Osteocyte (in vitro differentiated cells): ENCODE measurements at regions not wholly inside any gene's neighbourhood (a gene's known extent, or its start where the extent isn't known, plus 50 kb on each side); places are given as distances from the start of the nearest gene placed in this dataset.

Experiments
- DNase-seq: peaks from one replicate; pipeline ENCODE4 v3.0.0; 2021; ENCODE audit warnings: mixed read lengths; ENCODE audit not compliant: unreplicated experiment; ENCODE audit errors: extremely low spot score
- H3K27ac Mint-ChIP-seq: one replicate; pipeline ENCODE4 v1.8.0; 2021; ENCODE audit warnings: mild to moderate bottlenecking, mixed read lengths; ENCODE audit not compliant: unreplicated experiment
- H3K27me3 Mint-ChIP-seq: one replicate; pipeline ENCODE4 v1.8.0; 2021; ENCODE audit warnings: mixed read lengths; ENCODE audit not compliant: unreplicated experiment
- H3K36me3 Mint-ChIP-seq: one replicate; pipeline ENCODE4 v1.8.0; 2021; ENCODE audit warnings: mixed read lengths; ENCODE audit not compliant: unreplicated experiment
- H3K4me1 Mint-ChIP-seq: one replicate; pipeline ENCODE4 v1.8.0; 2021; ENCODE audit warnings: mixed read lengths; ENCODE audit not compliant: unreplicated experiment
- H3K4me3 Mint-ChIP-seq: one replicate; pipeline ENCODE4 v1.8.0; 2021; ENCODE audit warnings: mild to moderate bottlenecking, moderate library complexity, mixed read lengths; ENCODE audit not compliant: unreplicated experiment
- H3K9me3 Mint-ChIP-seq: one replicate; pipeline ENCODE4 v1.8.0; 2021; ENCODE audit warnings: mixed read lengths; ENCODE audit not compliant: unreplicated experiment
- TF ChIP-seq, protein P1 (sequence below): fragments of 200-600 bp; sonication (generic); IDR thresholded peaks from 2 replicates; pipeline ENCODE4 v1.5.0; 2021; ENCODE audit warnings: antibody characterized with exemption, mild to moderate bottlenecking, moderate library complexity

GRCh38 chr12:91551242-91551641 lies 368.6 kb upstream of the DCN start:
- H3K27me3 Mint-ChIP-seq, result peaks cover 2% of the 10 kb centered on the region
- H3K36me3 Mint-ChIP-seq, result no peaks in the 10 kb centered on the region
- TF ChIP-seq, protein P1, sequence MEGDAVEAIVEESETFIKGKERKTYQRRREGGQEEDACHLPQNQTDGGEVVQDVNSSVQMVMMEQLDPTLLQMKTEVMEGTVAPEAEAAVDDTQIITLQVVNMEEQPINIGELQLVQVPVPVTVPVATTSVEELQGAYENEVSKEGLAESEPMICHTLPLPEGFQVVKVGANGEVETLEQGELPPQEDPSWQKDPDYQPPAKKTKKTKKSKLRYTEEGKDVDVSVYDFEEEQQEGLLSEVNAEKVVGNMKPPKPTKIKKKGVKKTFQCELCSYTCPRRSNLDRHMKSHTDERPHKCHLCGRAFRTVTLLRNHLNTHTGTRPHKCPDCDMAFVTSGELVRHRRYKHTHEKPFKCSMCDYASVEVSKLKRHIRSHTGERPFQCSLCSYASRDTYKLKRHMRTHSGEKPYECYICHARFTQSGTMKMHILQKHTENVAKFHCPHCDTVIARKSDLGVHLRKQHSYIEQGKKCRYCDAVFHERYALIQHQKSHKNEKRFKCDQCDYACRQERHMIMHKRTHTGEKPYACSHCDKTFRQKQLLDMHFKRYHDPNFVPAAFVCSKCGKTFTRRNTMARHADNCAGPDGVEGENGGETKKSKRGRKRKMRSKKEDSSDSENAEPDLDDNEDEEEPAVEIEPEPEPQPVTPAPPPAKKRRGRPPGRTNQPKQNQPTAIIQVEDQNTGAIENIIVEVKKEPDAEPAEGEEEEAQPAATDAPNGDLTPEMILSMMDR, result no peak

GRCh38 chr12:91542666-91543065 lies 360.0 kb upstream of the DCN start:
- Mint-ChIP-seq H3K9me3 (peaks cover 19% of the 10 kb centered on the region), H3K4me3 (no peak overlapping the region), H3K27me3 (no peaks in the 10 kb centered on the region), H3K27ac (no peak overlapping the region), H3K4me1 (no peaks in the 10 kb centered on the region), H3K36me3 (no peaks in the 10 kb centered on the region)
- TF ChIP-seq, protein P1, result no peak
- no peak for DNase-seq

More at GRCh38 chr12:91551242-91551641, 368.6 kb upstream of the DCN start:
- H3K9me3 Mint-ChIP-seq, result peaks cover 22% of the 10 kb centered on the region
- H3K4me1 Mint-ChIP-seq, result no peaks in the 10 kb centered on the region
- no peak overlapping the region for H3K27ac Mint-ChIP-seq
- H3K4me3 Mint-ChIP-seq, result no peak overlapping the region
- no peak for DNase-seq

DNA sequence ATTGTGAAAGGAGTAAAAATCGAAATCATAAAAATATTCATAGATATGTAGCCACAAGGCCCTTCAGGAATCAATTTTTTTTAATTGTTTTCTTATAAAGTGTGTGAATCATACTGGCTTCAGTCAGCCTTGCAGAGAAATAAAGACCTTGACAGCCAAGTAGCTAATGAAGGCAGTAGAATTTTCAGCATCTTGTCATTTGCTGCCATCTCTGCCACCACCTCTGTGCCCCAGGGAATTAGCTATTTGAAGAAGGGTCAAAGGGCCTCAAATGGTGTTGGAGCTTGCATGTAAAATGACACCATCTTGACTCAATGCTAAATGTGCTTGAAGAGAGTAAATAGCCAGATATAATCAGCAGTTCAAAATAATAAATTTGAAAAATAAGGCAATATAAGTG lies 359.4 kb upstream of the DCN start:
- H3K9me3 Mint-ChIP-seq, result peaks cover 14% of the 10 kb centered on the region
- H3K36me3 Mint-ChIP-seq, result no peaks in the 10 kb centered on the region
- TF ChIP-seq, protein P1, result no peak
- no peak overlapping the region for H3K4me3 Mint-ChIP-seq
- H3K4me1 Mint-ChIP-seq, result no peaks in the 10 kb centered on the region
- no peak for DNase-seq
- no peak overlapping the region for H3K27ac Mint-ChIP-seq
- no peaks in the 10 kb centered on the region for H3K27me3 Mint-ChIP-seq

GRCh38 chr12:91538418-91538817 lies 355.8 kb upstream of the DCN start:
- H3K27me3 Mint-ChIP-seq, result no peaks in the 10 kb centered on the region
- H3K36me3 Mint-ChIP-seq, result peaks cover 2% of the 10 kb centered on the region
- H3K27ac Mint-ChIP-seq, result no peak overlapping the region
- H3K9me3 Mint-ChIP-seq, result peaks cover 8% of the 10 kb centered on the region
- H3K4me3 Mint-ChIP-seq, result no peak overlapping the region
- TF ChIP-seq, protein P1, result no peak
- DNase-seq, result no peak
- H3K4me1 Mint-ChIP-seq, result no peaks in the 10 kb centered on the region

DNA sequence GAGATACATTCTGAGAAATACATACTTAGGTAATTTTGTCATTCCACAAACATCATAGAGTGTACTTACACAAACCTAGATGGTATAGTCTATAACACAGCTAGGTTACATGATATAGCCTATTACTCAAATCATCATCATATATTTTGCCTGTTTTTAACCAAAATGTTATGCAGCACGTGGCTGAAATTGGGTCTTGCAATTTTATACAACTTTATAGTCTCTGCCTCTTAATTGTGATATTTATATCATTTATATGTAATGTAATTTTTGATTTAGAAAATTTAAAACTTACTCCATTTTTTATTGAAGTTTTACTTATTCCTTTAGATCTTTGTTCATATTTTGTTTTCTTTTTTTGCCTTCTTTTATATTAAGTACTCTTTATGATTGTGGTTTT lies 350.7 kb upstream of the DCN start:
- Mint-ChIP-seq H3K36me3 (peaks cover 2% of the 10 kb centered on the region), H3K27ac (no peak overlapping the region), H3K4me3 (no peak overlapping the region), H3K4me1 (peaks cover 5% of the 10 kb centered on the region), H3K9me3 (peaks cover 8% of the 10 kb centered on the region), H3K27me3 (no peaks in the 10 kb centered on the region)
- no peak for DNase-seq
- TF ChIP-seq, protein P1, result no peak
